ENCODE measurements at regions not wholly inside any gene's neighbourhood (a gene's known extent, or its start where the extent isn't known, plus 50 kb on each side); places are given as distances from the start of the nearest gene placed in this dataset.

- Mint-ChIP-seq H3K4me3 (no peak overlapping the region), H3K9me3 (peaks cover 0 to 10% (median 0%) of the 10 kb centered on the region in 11 donors), H3K27me3 (peaks cover 0 to 29% (median 0%) of the 10 kb centered on the region in 5 donors), H3K4me1 (peaks cover 5 to 28% (median 11%) of the 10 kb centered on the region in 7 donors), H3K36me3 (peaks cover 0 to 20% (median 0%) of the 10 kb centered on the region in 5 donors), H3K27ac (no peak overlapping the region)
- intact Hi-C loops (cut with micrococcal nuclease), result no loop called here
- H3K27me3 ChIP-seq (ENCODE audit: control insufficient read depth in 2 of 2, insufficient read depth in 2 of 2, low read length in 2 of 2), result no peaks in the 10 kb centered on the region
- POLR2A ChIA-PET, result interaction anchor here (1.3 kb wide), 1 partner anchor 10 kb away, joined by 4 read pairs; no protein-coding TSS in a partner anchor
- no peaks in the 10 kb centered on the region for H3K36me3 ChIP-seq (ENCODE audit: control insufficient read depth in 2 of 3, insufficient read depth in 3 of 3, low read length in 3 of 3)
- H3K27ac ChIP-seq (ENCODE audit: low read depth, low read length), result no peak overlapping the region
- H3K9me3 ChIP-seq (ENCODE audit: control insufficient read depth in 2 of 3, low read length in 3 of 3), result no peaks in the 10 kb centered on the region
- ATAC-seq (no peak), DNase-seq (no peak)
- H3K4me3 ChIP-seq (ENCODE audit: low read length), result no peak overlapping the region
- CTCF ChIA-PET, result no interaction called here
- no peaks in the 10 kb centered on the region for H3K4me1 ChIP-seq (ENCODE audit: control insufficient read depth in 2 of 2, insufficient read depth in 2 of 2, low read length in 2 of 2)
Observed at GRCh38 chr5:54621709-54622108, 104.2 kb downstream of the SNX18 start.

DNA sequence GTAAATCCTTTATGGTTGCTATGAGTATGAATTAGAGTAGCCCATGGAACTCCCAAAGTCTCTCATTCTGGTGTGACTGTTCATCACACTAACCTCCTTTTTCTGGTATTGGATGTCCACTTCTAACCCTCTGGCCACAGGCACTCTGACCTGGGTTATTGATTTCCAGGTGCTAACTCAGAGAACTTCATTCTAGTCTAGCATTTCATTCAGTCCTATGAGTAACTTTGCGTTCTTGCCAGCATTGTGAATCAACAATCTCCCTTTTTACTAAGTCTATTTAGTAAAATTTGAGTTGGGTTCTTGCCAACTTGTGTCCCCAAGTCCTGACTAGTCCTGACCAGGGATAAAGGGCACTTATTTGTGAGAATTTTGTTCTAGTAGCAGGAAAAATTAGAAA, 103.5 kb downstream of the SNX18 start:
- no peak overlapping the region for H3K27ac Mint-ChIP-seq
- no peak overlapping the region for H3K4me3 Mint-ChIP-seq
- intact Hi-C loops (cut with micrococcal nuclease), result no loop called here
- no peak overlapping the region for H3K4me3 ChIP-seq (ENCODE audit: low read length)
- no peaks in the 10 kb centered on the region for H3K27me3 ChIP-seq (ENCODE audit: control insufficient read depth in 2 of 2, insufficient read depth in 2 of 2, low read length in 2 of 2)
- H3K36me3 ChIP-seq (ENCODE audit: control insufficient read depth in 2 of 3, insufficient read depth in 3 of 3, low read length in 3 of 3), result no peaks in the 10 kb centered on the region
- H3K36me3 Mint-ChIP-seq, result peaks cover 0 to 20% (median 0%) of the 10 kb centered on the region in 5 donors
- H3K27ac ChIP-seq (ENCODE audit: low read depth, low read length), result no peak overlapping the region
- POLR2A ChIA-PET, result no interaction called here
- no peak for DNase-seq
- ATAC-seq, result no peak
- peaks cover 0 to 10% (median 0%) of the 10 kb centered on the region in 11 donors for H3K9me3 Mint-ChIP-seq
- H3K4me1 Mint-ChIP-seq, result peaks cover 6 to 25% (median 8%) of the 10 kb centered on the region in 7 donors
- CTCF ChIA-PET, result no interaction called here
- H3K27me3 Mint-ChIP-seq, result peaks cover 0 to 29% (median 0%) of the 10 kb centered on the region in 5 donors
- H3K4me1 ChIP-seq (ENCODE audit: control insufficient read depth in 2 of 2, insufficient read depth in 2 of 2, low read length in 2 of 2), result no peaks in the 10 kb centered on the region
- H3K9me3 ChIP-seq (ENCODE audit: control insufficient read depth in 2 of 3, low read length in 3 of 3), result no peaks in the 10 kb centered on the region

DNA sequence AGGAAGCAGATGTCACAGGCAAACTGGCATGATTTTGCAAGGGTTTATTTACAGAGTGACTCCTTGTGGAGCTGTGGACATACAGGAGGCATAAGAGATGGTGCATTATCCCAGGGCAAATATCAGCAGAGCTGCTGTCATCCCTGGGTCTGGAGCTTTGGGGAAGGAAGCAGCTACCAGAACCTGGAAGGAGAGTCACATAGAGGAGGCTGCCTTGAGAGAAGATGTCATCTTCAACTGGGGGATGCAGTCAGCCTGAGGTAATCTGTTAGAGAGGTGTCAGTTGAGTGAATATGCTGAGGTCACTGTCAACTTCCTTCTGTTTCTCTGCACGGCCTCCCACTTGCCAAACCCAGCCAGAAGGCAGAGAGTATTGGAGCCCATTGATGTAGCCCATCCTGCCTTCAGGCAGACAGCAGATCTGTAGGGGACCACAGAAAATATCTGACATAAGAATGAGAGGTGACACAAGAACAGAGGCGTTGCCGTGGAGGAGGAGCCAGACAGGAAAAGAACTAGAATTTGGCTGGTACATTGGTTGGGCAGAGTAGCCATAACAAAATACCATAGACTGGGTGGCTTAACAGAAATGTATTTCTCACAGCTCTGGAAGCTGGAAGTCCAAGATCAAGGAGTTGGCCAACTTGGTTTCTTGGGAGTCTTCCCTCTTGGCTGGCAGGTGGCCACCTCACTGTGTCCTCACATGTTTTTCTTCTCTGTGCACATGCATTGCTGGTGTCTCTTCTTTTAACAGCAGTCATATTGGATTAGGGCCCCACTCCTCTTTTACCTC, 102.8 kb downstream of the SNX18 start:
- H3K27ac ChIP-seq (ENCODE audit: low read depth, low read length), result no peak overlapping the region

GRCh38 chr5:54619731-54620130, 102.2 kb downstream of the SNX18 start:
- peaks cover 0 to 13% (median 0%) of the 10 kb centered on the region in 11 donors for H3K9me3 Mint-ChIP-seq
- POLR2A ChIA-PET, result interaction anchor here (0.6 to 2.4 kb wide), 3 partner anchors 10 to 1274 kb away, joined by 5 to 7 read pairs (median 7); no protein-coding TSS in a partner anchor
- H3K27me3 Mint-ChIP-seq, result peaks cover 0 to 29% (median 0%) of the 10 kb centered on the region in 5 donors
- Histone ChIP-seq H3K9me3 (ENCODE audit: control insufficient read depth in 2 of 3, low read length in 3 of 3) (no peaks in the 10 kb centered on the region), H3K27me3 (ENCODE audit: control insufficient read depth in 2 of 2, insufficient read depth in 2 of 2, low read length in 2 of 2) (no peaks in the 10 kb centered on the region), H3K36me3 (ENCODE audit: control insufficient read depth in 2 of 3, insufficient read depth in 3 of 3, low read length in 3 of 3) (no peaks in the 10 kb centered on the region), H3K27ac (ENCODE audit: low read depth, low read length) (no peak overlapping the region), H3K4me3 (ENCODE audit: low read length) (no peak overlapping the region), H3K4me1 (ENCODE audit: control insufficient read depth in 2 of 2, insufficient read depth in 2 of 2, low read length in 2 of 2) (no peaks in the 10 kb centered on the region)
- intact Hi-C loops (cut with micrococcal nuclease), result loop anchor here in 1 of 2 donors (10.0 kb wide), 1 partner anchor 485 kb away; the partner anchor contains the start of gene GZMA
- H3K4me1 Mint-ChIP-seq, result peaks cover 6 to 27% (median 8%) of the 10 kb centered on the region in 7 donors
- H3K4me3 Mint-ChIP-seq, result no peak overlapping the region
- ATAC-seq (no peak), DNase-seq (no peak)
- CTCF ChIA-PET, result no interaction called here
- no peak overlapping the region for H3K27ac Mint-ChIP-seq
- H3K36me3 Mint-ChIP-seq, result peaks cover 0 to 22% (median 0%) of the 10 kb centered on the region in 5 donors

More for the DNA sequence above, 102.8 kb downstream of the SNX18 start:
- H3K4me1 Mint-ChIP-seq, result peaks cover 6 to 25% (median 8%) of the 10 kb centered on the region in 7 donors
- H3K4me3 Mint-ChIP-seq, result no peak overlapping the region
- H3K27me3 Mint-ChIP-seq, result peaks cover 0 to 29% (median 0%) of the 10 kb centered on the region in 5 donors
- Histone ChIP-seq H3K36me3 (ENCODE audit: control insufficient read depth in 2 of 3, insufficient read depth in 3 of 3, low read length in 3 of 3) (no peaks in the 10 kb centered on the region), H3K4me1 (ENCODE audit: control insufficient read depth in 2 of 2, insufficient read depth in 2 of 2, low read length in 2 of 2) (no peaks in the 10 kb centered on the region), H3K9me3 (ENCODE audit: control insufficient read depth in 2 of 3, low read length in 3 of 3) (no peaks in the 10 kb centered on the region), H3K4me3 (ENCODE audit: low read length) (no peak overlapping the region), H3K27me3 (ENCODE audit: control insufficient read depth in 2 of 2, insufficient read depth in 2 of 2, low read length in 2 of 2) (no peaks in the 10 kb centered on the region)
- intact Hi-C loops (cut with micrococcal nuclease), result no loop called here
- CTCF ChIA-PET, result no interaction called here
- POLR2A ChIA-PET, result interaction anchor here (0.6 to 2.4 kb wide), 3 partner anchors 10 to 1273 kb away, joined by 5 to 7 read pairs (median 7); no protein-coding TSS in a partner anchor
- H3K9me3 Mint-ChIP-seq, result peaks cover 0 to 11% (median 0%) of the 10 kb centered on the region in 11 donors
- H3K36me3 Mint-ChIP-seq, result peaks cover 0 to 20% (median 0%) of the 10 kb centered on the region in 5 donors
- ATAC-seq (peak; percentile 56), DNase-seq (no peak)
- no peak overlapping the region for H3K27ac Mint-ChIP-seq

GRCh38 chr5:54616518-54617220, 99.1 kb downstream of the SNX18 start:
- no peaks in the 10 kb centered on the region for H3K36me3 ChIP-seq (ENCODE audit: control insufficient read depth in 2 of 3, insufficient read depth in 3 of 3, low read length in 3 of 3)
- Mint-ChIP-seq H3K9me3 (peaks cover 0 to 15% (median 0%) of the 10 kb centered on the region in 11 donors), H3K4me3 (no peak overlapping the region), H3K4me1 (peaks cover 8 to 32% (median 9%) of the 10 kb centered on the region in 7 donors), H3K27ac (peak overlapping the region in 1 of 9 donors; percentile 59), H3K36me3 (peaks cover 0 to 29% (median 0%) of the 10 kb centered on the region in 5 donors), H3K27me3 (peaks cover 0 to 21% (median 0%) of the 10 kb centered on the region in 5 donors)
- DNase-seq, result peak in 1 of 9 donors; percentile 3
- no peak overlapping the region for H3K4me3 ChIP-seq (ENCODE audit: low read length)
- ChIA-PET CTCF (interaction anchor here (0.8 kb wide), 1 partner anchor 40 kb away, joined by 3 read pairs; no protein-coding TSS in a partner anchor), POLR2A (interaction anchor here (0.8 kb wide), 1 partner anchor 146 kb away, joined by 3 read pairs; no protein-coding TSS in a partner anchor)
- intact Hi-C loops (cut with micrococcal nuclease), result loop anchor here in 1 of 2 donors (10.0 kb wide), 1 partner anchor 488 kb away; the partner anchor contains the start of gene GZMA
- peaks cover 0 to under 1% of the 10 kb centered on the region in 2 donors for H3K4me1 ChIP-seq (ENCODE audit: control insufficient read depth in 2 of 2, insufficient read depth in 2 of 2, low read length in 2 of 2)
- H3K27me3 ChIP-seq (ENCODE audit: control insufficient read depth in 2 of 2, insufficient read depth in 2 of 2, low read length in 2 of 2), result no peaks in the 10 kb centered on the region
- no peak for ATAC-seq
- H3K27ac ChIP-seq (ENCODE audit: low read depth, low read length), result no peak overlapping the region
- H3K9me3 ChIP-seq (ENCODE audit: control insufficient read depth in 2 of 3, low read length in 3 of 3), result no peaks in the 10 kb centered on the region

DNA sequence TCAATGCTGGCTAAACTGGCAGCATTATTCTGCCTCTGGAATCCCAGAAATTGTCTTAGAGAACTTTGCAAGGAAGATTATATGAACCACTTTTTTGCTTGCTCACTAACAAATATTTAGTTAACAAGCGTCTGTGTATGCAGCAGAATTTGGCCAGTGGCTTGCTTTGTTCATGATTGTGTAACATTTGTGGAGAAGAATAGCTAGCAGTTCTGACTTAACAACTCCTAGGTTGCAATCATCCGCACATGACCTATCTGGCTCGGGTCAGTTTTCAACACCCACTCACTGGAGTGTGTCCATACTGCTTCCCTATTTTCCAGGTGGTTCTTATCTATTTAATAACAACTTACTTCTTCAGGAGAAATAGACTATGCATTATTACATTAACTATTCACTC, 98.5 kb downstream of the SNX18 start:
- intact Hi-C loops (cut with micrococcal nuclease), result loop anchor here in 1 of 2 donors (10.0 kb wide), 1 partner anchor 489 kb away; the partner anchor contains the start of gene GZMA
- Mint-ChIP-seq H3K27me3 (peaks cover 0 to 19% (median 0%) of the 10 kb centered on the region in 5 donors), H3K27ac (no peak overlapping the region), H3K4me1 (peaks cover 11 to 37% (median 13%) of the 10 kb centered on the region in 7 donors), H3K4me3 (no peak overlapping the region), H3K9me3 (peaks cover 0 to 14% (median 0%) of the 10 kb centered on the region in 11 donors), H3K36me3 (peaks cover 0 to 31% (median 0%) of the 10 kb centered on the region in 5 donors)
- H3K36me3 ChIP-seq (ENCODE audit: control insufficient read depth in 2 of 3, insufficient read depth in 3 of 3, low read length in 3 of 3), result no peaks in the 10 kb centered on the region
- no peaks in the 10 kb centered on the region for H3K9me3 ChIP-seq (ENCODE audit: control insufficient read depth in 2 of 3, low read length in 3 of 3)
- DNase-seq (no peak), ATAC-seq (no peak)
- no peak overlapping the region for H3K4me3 ChIP-seq (ENCODE audit: low read length)
- ChIA-PET POLR2A (no interaction called here), CTCF (no interaction called here)
- no peak overlapping the region for H3K27ac ChIP-seq (ENCODE audit: low read depth, low read length)
- H3K27me3 ChIP-seq (ENCODE audit: control insufficient read depth in 2 of 2, insufficient read depth in 2 of 2, low read length in 2 of 2), result no peaks in the 10 kb centered on the region
- peaks cover 0 to 7% of the 10 kb centered on the region in 2 donors for H3K4me1 ChIP-seq (ENCODE audit: control insufficient read depth in 2 of 2, insufficient read depth in 2 of 2, low read length in 2 of 2)
